Osteocyte (in vitro differentiated cells): ENCODE measurements at regions not wholly inside any gene's neighbourhood (a gene's known extent, or its start where the extent isn't known, plus 50 kb on each side); places are given as distances from the start of the nearest gene placed in this dataset.

Source experiments
- DNase-seq: peaks from one replicate; pipeline ENCODE4 v3.0.0; 2021; ENCODE audit warnings: mixed read lengths; ENCODE audit not compliant: unreplicated experiment; ENCODE audit errors: extremely low spot score
- H3K27ac Mint-ChIP-seq: one replicate; pipeline ENCODE4 v1.8.0; 2021; ENCODE audit warnings: mild to moderate bottlenecking, mixed read lengths; ENCODE audit not compliant: unreplicated experiment
- H3K27me3 Mint-ChIP-seq: one replicate; pipeline ENCODE4 v1.8.0; 2021; ENCODE audit warnings: mixed read lengths; ENCODE audit not compliant: unreplicated experiment
- H3K36me3 Mint-ChIP-seq: one replicate; pipeline ENCODE4 v1.8.0; 2021; ENCODE audit warnings: mixed read lengths; ENCODE audit not compliant: unreplicated experiment
- H3K4me1 Mint-ChIP-seq: one replicate; pipeline ENCODE4 v1.8.0; 2021; ENCODE audit warnings: mixed read lengths; ENCODE audit not compliant: unreplicated experiment
- H3K4me3 Mint-ChIP-seq: one replicate; pipeline ENCODE4 v1.8.0; 2021; ENCODE audit warnings: mild to moderate bottlenecking, moderate library complexity, mixed read lengths; ENCODE audit not compliant: unreplicated experiment
- H3K9me3 Mint-ChIP-seq: one replicate; pipeline ENCODE4 v1.8.0; 2021; ENCODE audit warnings: mixed read lengths; ENCODE audit not compliant: unreplicated experiment
- TF ChIP-seq, protein P1 (sequence below): fragments of 200-600 bp; sonication (generic); IDR thresholded peaks from 2 replicates; pipeline ENCODE4 v1.5.0; 2021; ENCODE audit warnings: antibody characterized with exemption, mild to moderate bottlenecking, moderate library complexity

- H3K4me1 Mint-ChIP-seq = no peaks in the 10 kb centered on the region
- peaks cover 16% of the 10 kb centered on the region for H3K9me3 Mint-ChIP-seq
- TF ChIP-seq, protein P1, sequence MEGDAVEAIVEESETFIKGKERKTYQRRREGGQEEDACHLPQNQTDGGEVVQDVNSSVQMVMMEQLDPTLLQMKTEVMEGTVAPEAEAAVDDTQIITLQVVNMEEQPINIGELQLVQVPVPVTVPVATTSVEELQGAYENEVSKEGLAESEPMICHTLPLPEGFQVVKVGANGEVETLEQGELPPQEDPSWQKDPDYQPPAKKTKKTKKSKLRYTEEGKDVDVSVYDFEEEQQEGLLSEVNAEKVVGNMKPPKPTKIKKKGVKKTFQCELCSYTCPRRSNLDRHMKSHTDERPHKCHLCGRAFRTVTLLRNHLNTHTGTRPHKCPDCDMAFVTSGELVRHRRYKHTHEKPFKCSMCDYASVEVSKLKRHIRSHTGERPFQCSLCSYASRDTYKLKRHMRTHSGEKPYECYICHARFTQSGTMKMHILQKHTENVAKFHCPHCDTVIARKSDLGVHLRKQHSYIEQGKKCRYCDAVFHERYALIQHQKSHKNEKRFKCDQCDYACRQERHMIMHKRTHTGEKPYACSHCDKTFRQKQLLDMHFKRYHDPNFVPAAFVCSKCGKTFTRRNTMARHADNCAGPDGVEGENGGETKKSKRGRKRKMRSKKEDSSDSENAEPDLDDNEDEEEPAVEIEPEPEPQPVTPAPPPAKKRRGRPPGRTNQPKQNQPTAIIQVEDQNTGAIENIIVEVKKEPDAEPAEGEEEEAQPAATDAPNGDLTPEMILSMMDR = no peak
- H3K27me3 Mint-ChIP-seq = peaks cover 39% of the 10 kb centered on the region
- no peak for DNase-seq
- peaks cover 3% of the 10 kb centered on the region for H3K36me3 Mint-ChIP-seq
- no peak overlapping the region for H3K4me3 Mint-ChIP-seq
- no peak overlapping the region for H3K27ac Mint-ChIP-seq
These were observed 324.1 kb downstream of the C7orf25 start for GRCh38 chr7:42587806-42588205.

DNA sequence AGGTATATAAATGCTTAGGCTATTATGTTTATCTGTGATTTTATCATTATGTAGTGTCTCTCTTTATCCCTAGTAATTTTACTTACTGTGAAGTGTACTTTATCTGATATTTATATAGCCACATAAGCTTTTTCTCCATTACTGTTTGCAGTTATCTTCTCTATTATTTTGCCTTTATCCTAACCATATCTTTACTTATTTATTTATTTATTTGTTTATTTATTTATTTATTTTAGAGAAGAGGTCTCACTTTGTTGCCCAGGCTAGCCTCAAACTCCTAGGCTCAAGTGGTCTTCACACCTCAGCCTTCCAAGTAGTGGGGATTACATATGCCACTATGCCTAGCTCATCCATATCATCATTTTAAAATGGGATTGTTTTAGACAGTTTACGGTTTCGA, 331.8 kb downstream of the C7orf25 start:
- Mint-ChIP-seq H3K36me3 (no peaks in the 10 kb centered on the region), H3K4me1 (no peaks in the 10 kb centered on the region), H3K27ac (no peak overlapping the region), H3K27me3 (peaks cover 34% of the 10 kb centered on the region), H3K9me3 (peaks cover 22% of the 10 kb centered on the region), H3K4me3 (no peak overlapping the region)
- DNase-seq = no peak
- TF ChIP-seq, protein P1 = no peak

GRCh38 chr7:42575171-42575570, 336.7 kb downstream of the C7orf25 start:
- Mint-ChIP-seq H3K27me3 (peaks cover 66% of the 10 kb centered on the region), H3K4me1 (peaks cover 13% of the 10 kb centered on the region), H3K4me3 (no peak overlapping the region), H3K27ac (no peak overlapping the region), H3K36me3 (no peaks in the 10 kb centered on the region), H3K9me3 (peaks cover 16% of the 10 kb centered on the region)
- DNase-seq = no peak
- TF ChIP-seq, protein P1 = no peak

DNA sequence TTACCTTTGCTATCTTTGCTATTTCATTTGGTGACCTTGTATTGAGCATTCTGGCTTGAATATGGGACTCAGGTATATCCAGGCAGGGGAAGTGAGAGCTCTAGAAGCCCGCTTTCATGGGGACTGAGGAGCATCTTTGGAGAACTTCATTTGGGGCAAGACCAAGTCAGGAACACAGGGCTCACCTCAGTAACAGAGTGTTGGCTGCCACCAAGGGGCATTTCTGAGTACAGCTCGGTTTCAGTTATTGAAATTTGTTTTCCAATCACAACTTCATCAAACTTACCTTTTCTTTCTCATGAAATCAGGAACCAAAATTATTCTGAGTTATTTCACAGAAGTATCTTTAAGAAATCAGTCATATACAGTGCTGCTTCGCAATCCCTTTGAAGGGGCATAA, 337.2 kb downstream of the C7orf25 start:
- Mint-ChIP-seq H3K4me3 (no peak overlapping the region), H3K27ac (no peak overlapping the region), H3K36me3 (no peaks in the 10 kb centered on the region), H3K9me3 (peaks cover 13% of the 10 kb centered on the region), H3K27me3 (peaks cover 69% of the 10 kb centered on the region), H3K4me1 (peaks cover 13% of the 10 kb centered on the region)
- no peak for DNase-seq
- TF ChIP-seq, protein P1 = peak; percentile 61

- peaks cover 13% of the 10 kb centered on the region for H3K4me1 Mint-ChIP-seq
- no peak overlapping the region for H3K27ac Mint-ChIP-seq
- TF ChIP-seq, protein P1 = no peak
- H3K27me3 Mint-ChIP-seq = peaks cover 73% of the 10 kb centered on the region
- DNase-seq = no peak
- peaks cover 7% of the 10 kb centered on the region for H3K9me3 Mint-ChIP-seq
- no peaks in the 10 kb centered on the region for H3K36me3 Mint-ChIP-seq
- no peak overlapping the region for H3K4me3 Mint-ChIP-seq
These were observed 337.1 kb upstream of the GLI3 start for GRCh38 chr7:42573881-42574672.
